ENCODE measurements at regions not wholly inside any gene's neighbourhood (a gene's known extent, or its start where the extent isn't known, plus 50 kb on each side); places are given as distances from the start of the nearest gene placed in this dataset.

DNA sequence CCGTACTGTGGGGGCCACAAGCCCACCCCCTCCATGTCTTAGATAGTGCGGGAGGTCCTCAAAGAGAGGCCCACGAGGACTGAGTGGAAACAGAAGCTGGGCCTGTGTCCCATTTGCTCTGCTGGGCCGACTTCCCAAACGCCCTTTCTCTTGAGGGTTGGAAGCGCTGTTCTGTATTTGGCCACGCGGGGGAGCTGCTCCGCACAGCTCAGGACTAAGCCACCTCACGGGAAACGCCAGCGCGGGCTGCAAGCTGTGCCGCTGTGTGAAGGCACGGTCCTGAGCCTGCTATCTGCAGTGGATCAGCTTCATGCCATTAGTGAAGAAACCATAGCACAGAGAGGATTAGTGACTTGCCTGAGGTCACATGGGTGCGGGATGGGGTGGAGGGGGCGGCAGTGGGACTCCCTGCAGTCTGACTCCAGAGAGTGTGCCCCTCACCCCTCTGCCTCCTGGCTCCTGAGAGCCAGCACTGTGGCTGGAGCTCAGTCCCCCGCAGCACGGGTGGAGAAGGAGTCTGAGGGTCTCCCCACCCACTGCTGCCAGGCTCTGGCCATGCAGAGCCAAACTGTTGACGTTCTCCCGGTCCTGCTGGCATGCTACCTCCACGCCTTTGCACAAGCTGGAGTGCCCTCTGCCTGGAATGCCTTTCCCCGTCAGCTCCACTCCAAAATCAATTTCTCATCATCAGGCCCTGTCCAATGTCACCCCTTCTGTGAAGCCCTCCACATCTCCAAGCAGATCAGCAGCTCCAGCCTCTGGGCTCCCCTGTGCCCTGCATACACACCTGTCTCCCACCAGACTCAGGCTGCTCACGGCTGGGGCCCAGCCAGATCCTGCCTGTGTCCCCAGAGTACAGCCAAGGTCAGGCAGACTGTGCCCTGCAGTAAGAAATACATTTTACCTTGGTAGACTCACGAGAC lies 51.5 kb upstream of the LRRC32 start:
- DNase-seq, result peak; percentile 80

GRCh38 chr11:76723142-76723541 lies 52.6 kb upstream of the LRRC32 start:
- no peak for DNase-seq

GRCh38 chr11:76723548-76723947 lies 53.0 kb upstream of the LRRC32 start:
- peak; percentile 18 for DNase-seq

DNA sequence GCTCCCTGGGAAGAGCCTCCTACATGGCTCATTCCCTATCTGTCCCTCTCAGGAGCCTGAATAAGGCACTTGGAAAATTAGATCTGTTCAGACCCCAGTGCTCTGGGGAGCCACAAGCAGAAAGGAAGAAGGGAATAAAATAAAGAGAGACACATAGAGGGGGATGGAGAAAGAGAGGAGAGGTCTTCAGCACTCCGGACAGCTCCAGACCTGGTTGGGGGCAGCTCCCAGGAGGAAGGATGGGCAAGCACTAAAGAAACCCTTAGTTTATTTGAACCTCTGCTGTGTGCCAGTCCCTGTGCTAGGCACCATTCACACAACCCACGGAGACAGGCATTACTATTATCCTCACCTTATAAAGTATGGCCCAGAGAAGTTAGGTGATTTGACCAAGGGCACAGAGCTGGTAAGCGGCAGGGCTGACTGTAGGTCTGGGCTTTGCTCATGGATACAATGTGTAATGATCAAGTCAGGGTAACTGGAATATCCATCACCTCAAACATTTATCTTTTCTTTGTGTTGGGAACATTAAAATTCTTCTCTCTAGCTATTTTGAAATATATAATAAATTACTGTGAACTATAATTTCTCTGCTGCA lies 53.7 kb upstream of the LRRC32 start:
- DNase-seq, result no peak

GRCh38 chr11:76728227-76728626 lies 54.9 kb upstream of the TSKU start:
- DNase-seq, result no peak

DNA sequence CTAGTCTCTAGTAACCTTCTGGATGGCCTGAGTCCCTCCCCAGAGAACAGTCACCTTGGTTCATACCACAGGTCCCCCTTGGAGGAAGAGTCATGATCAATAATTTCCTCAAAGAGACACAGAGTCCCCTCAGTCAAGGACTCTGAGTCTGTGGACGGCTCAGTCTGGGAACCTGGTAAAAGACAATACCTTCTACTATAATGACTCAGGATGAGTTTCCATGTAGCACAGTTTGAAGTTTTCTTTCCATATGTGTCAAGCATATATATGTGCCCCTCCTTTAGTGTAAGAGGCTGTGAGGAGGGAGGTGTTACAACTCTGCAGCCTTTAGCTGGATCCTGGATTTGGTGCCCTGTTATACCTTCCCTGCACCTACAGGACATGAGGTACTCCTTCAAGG lies 54.4 kb upstream of the TSKU start:
- DNase-seq, result no peak

DNA sequence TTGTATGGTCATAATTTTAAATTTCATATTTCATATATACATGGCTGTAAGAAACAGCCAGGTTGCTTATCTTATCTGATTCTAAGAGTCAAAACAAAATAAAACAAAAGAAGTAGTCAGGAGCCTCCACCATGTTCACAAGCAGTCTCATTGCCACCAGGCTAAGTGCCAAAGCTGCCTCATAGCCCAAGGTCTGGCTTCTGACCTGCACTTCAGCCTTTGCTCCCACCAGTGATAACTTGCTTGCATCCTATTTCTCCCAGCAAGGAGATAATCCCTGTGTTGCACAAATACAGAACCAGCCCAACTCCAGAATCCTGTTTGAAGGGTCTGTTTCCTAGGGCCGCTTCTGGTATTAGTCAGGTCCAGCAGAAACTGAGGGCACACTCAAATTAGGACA lies 53.9 kb upstream of the TSKU start:
- no peak for DNase-seq

GRCh38 chr11:76730887-76731565 lies 52.1 kb upstream of the TSKU start:
- DNase-seq, result no peak

DNA sequence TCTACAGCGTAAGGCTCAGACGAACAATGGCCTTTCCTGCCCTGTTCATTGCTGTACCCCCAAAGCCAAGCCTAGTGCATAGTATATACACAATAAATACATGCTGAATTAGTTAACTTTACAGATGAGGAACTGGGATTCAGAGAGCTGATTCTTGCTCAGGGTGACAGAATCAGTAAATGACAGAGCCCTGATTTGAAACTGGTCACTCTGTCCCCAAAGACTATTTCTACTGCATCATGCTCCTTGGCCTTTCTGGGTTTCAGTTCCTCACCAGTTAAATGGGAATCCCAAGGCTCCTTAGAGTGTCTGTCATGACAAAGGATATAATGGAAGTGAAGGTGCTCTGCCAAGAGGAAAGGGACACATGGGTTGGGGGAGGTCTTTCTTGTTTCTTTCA lies 50.5 kb upstream of the TSKU start:
- DNase-seq, result no peak

All from activated CD4-positive, alpha-beta T cell treated with anti-CD3 and anti-CD28 coated beads, Interleukin-10, Interleukin-2, amounts not matched to agents 100 ng/mL and 50 ng/mL, durations not matched to agents 16 hours and 8 hours (primary cell).